Activated effector memory CD4-positive, alpha-beta T cell treated with anti-CD3 and anti-CD28 coated beads, Interleukin-2, amount 50 U/mL, for 16 hours (primary cell): ENCODE measurements at regions not wholly inside any gene's neighbourhood (a gene's known extent, or its start where the extent isn't known, plus 50 kb on each side); places are given as distances from the start of the nearest gene placed in this dataset.

Experiments
- DNase-seq: peaks from one replicate; pipeline ENCODE4 v3.0.0-alpha.2; 2020

DNA sequence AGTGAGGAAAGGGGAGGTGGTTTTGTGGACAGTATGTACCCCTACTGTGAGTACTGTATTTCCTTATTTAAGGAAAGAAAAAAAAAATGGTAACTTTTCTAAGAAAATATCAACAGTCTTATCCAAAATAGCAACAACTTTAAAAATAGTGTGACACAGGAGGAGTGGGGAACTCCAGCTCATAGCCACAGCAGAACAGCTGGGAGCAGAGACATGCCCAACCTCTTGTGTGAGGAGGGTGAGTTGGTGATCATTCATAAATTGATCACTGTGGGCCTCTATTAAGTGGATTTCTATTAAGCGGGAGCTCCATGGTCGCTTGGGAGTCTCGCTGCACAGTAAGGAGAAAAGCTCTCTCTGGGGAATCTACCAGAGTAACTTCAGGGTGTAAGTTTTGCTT, 158.8 kb upstream of the DUSP10 start:
- DNase-seq, result no peak

DNA sequence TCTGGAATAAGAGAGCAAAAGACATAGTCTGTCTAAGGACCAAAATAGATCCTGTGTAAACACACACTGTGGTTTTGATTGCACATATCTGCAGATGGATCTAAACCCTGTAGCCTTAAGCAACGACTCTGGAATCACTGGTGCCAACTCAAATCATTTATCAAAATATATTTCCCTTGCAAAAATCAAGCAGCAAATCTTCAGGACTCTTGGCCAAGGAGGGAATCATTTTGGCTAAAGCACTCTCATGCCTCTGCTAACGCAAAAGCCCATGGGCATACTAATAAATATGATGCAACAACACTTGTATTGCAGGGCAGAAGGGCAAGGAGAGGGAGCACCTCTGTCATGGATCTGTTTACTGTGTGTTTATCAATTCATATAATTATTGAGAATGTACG, 155.4 kb upstream of the DUSP10 start:
- DNase-seq, result no peak

DNA sequence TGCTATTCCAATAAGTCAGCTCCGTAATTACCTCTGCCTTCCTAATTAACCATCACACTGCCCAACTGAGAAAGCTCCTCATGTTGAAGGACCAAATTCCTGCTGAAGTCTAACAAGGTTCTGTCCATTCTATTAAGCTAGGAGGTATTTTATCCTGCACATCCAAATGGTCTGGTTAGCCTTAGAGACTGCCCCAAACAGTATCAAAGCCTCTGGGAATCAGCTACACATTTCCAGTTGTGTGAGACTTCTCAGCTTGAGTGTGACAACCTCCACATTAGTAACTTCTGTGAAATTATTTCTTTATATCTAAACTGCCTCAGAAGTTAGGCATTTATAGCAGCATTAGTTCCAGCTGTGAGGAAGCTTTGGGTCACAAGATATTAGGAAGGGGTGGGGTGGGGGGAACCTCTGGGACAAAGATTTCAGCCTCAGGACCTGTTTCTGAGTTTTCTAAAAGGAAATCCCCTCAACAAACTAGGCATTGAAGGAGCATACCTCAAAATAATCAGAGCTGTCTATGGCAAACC, 150.5 kb upstream of the DUSP10 start:
- DNase-seq, result no peak

DNA sequence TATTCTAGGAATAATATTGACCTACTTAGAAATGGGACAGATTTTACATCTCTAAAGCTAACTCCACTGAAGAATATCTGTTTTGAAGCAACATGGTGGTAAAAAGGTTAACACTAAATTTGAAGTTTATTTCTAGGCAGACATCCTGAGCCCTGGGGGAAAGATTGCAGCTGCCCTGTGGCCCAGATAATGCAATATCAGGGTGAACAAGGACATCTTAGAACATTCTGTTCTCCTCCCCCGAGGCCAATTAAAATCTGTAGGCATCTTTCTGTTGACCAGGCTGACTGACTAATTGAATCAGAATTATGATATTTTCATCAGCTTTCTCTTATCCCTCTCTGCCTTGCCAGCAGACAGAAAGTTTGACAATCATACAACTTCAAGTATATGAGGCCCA, 149.8 kb upstream of the DUSP10 start:
- DNase-seq, result no peak

DNA sequence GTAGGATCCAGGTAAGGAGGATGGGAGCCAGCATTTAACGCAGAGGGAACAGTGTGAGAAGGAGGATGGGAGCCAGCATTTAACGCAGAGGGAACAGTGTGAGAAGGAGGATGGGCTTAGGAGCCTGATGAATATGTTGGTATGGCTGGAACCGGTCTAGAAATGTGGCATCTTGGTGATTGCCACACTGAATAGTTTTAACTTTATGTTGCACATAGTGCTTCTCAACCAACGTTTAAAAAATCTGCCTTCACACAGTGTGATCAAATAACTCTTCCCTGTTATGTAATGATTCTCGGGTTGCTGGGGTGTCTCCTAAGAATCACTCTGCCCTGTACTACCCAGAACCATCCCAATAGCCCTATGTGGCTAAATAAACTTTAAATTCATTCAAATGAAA, 146.9 kb upstream of the DUSP10 start:
- DNase-seq, result no peak

DNA sequence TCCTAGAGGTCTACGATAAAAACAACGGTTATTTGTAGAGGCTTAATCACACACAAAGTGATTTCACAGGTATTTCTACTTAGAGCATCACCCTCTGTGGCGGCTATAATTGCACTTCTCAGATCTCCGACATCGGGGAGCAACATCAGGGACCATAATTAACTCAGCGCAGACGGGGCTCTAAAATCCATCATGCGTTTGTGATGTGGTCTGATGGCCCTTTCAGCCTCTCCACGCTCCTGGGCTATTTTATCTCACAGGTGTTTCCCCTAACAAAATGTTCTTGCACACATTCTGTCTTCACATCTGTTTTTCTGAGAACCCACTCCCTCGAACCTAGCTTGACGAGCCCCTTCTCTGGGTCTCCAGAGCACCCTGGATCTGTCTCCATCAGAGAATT, 146.3 kb upstream of the DUSP10 start:
- no peak for DNase-seq

DNA sequence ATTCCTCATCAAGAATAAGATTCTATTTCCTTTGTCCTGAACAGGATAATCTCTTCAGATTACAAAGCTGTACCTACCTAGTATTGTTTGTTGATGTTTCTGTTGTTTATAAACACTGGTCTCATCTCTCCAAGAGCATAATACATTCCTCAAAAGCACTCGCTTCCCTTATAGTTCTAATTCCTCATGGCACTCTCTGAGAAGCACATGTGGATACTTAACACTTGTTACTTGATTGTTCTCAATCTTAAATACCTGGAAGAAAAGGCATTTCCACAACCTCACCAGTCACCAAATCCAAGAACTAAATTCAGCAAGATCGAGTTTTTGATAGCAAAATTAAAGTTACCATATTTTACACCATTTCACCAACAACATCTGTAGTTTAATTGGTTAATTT, 145.9 kb upstream of the DUSP10 start:
- DNase-seq, result no peak

DNA sequence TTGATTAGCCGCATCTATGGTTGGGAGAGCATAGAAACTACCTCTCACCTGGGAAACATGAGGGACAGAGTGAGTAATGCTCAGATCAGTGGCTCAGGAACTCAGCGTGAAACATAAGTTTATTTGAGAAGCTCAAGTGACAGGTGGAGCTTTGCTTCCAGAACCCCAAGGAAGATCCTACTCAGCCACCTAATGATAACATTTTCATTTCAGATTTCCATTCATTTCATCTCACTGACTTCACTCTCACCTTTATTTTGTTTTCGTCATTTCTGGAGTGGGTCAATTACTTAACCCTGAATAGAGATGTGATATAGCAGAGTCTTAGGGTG, 145.5 kb upstream of the DUSP10 start:
- DNase-seq, result no peak

DNA sequence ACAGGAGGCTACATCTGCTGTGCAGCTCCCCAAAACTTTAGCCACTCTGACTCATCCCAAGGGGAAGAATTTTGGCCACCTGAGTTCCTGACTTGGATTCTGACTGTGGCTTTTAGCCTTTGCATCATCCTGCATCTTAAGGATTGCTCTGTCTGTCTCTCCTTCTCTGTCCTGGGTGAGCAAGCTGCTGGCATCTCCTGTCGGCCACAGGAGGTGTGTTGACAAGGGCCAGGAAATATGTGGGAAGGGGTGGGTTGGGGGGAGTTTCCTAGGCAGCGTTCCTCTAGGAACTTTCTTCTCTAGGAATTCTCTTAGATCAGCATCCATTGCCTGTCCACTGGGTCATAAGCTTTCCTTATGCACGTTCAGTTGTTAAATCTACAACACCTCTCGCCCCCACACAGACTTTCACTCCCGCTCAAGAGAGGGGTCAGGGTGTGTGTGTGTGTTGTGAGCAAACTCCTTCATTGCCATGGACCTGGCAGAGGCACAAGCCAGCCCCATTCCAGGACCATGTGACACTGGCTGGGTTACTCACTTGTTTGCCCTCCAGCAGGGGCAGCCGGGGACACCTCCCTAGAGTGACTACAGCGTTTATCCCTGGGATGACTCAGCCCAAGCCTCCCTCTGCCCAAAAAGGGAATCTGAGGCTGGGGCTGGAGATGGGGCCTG, 145.0 kb upstream of the DUSP10 start:
- no peak for DNase-seq

DNA sequence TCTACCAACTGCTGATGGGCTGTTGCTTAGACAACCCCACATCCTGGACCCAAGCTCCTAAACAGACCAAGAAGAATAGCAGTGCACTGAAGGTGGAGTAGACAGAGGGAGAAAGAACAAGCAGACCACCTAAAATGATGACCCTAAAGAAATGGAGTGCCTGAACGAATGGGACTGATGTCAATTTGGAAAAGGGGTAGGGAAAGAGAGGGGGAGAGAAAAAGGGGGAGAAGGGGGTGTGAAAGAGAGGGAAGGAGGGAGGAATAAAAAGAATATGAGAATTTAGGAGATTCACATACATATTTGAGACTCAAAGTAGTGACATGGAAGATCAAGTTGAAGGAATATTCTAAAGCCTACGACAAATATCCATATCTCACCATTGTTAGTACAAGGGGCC, 144.4 kb upstream of the DUSP10 start:
- DNase-seq, result no peak

DNA sequence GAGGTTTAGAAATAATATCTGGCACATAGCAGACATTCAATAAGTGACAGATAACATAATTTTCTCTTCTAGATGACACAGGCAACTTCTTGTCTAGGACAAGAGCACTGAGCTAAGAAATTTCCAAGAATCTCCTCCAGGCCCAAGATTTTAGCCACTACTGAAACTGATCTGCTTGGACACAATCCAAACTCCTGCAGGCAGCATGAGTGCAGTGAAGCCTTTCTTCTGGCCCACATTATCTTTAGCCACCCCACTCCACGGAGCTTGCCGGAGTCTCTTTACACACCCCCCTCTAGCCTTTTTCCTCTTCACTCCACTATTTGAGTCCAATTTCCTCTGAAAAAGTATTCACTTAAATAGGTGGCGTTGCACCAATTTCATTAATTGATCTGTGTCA, 142.9 kb upstream of the DUSP10 start:
- DNase-seq, result no peak

DNA sequence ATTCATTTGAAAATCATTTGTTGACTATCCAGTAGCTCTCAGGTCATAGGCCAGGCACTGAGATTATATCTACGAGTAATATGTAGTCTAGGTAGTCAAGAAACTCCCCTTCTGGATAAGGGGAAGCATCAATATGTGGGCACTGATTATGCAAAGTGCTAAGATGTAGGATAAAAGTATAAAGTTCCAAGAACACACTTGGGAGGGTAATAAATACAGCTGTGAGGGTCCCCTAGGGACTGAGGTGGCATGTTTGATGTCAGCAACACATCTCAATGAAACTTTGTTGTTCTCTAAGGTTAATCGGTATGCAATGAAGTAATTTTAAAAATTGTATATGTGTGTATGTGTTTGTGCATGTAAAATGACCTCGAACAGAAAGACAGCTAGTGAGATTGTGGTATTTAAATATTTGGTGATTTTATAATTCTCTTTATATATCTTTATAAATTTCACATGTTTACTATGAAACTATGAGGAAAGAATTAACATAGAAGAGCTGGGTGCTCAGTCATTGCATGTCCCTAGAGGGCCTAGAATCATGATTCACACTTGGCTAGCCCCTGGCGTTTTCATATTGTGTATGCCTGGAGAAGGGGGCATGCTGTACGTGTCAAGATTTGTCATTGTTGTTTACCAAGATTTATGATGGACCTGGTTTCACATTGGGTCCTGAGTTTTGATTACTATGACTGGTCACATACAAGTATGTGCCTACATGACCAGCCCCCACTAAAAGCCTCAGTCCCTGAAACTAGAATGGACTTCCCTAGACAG, 140.1 kb upstream of the DUSP10 start:
- no peak for DNase-seq

DNA sequence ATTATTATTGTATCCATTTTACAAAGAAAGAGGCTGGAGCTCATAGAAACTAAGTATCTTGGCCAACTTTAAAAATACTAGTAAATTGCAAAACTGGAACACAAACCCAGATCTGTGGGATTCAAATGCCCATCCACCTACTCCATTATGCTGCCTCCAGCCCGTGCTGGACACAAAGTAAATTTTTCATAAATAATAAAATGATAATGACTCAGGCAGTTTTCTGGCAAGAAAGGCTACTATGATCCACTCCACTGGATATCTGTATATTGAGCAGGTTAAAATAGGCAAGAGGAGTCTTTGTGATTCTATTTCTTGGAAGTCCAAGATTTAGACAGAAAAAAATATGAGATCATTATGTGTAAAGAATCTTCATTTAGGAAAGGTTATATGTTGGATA, 138.3 kb upstream of the DUSP10 start:
- no peak for DNase-seq

DNA sequence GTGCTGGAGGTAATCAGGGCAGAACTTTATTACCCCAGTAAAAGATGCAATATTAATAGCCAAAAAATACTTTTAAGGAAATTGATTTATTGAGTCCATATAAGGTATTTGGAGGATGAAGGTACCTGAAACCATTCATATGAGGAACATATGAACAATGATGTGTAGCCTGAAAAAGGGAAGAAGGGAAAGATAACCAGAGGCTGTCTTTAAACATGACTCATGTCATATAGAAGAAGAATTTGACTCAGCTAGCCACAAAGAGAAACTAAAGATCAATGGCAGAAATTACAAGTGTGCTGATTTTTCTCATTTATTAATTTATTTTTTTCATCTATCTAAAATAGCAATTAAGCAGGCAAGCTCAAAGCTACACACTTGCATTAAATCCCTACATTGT, 136.2 kb upstream of the DUSP10 start:
- DNase-seq, result no peak

DNA sequence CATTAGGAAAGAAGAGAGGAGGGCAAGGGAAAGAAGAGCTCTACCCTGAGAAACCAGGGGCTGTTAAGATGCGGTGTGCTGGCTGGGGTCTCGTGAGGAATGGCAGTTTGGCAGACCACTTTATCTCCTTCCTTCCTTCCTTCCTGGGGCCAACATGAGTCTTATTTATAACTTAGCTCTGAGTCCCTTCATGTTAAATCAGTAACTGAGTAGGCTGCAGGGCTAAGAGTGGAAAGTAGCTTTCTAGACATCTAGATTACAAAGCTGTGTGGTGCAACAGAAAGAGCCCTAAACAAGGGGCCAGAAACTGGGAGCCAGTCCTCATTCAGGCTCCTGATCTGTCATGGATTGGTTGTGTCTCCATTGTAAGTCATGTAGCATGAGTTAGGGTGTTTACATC, 135.4 kb upstream of the DUSP10 start:
- no peak for DNase-seq

DNA sequence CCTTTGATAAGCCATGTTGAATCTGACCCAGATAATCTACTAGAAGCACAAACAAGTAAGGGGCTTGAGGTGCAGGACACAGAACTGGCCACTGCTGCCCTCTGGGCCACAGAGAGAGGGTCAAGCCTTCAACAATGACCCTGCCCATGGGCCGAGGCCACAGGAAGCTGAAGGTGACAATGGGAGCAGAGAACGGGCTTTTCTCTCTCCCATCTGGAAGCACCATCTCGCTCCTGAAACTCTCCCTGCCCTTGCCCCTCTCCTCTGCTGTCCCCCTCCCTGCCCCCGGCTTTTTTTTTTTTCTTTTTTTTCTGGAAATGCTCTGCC, 133.1 kb upstream of the DUSP10 start:
- no peak for DNase-seq

DNA sequence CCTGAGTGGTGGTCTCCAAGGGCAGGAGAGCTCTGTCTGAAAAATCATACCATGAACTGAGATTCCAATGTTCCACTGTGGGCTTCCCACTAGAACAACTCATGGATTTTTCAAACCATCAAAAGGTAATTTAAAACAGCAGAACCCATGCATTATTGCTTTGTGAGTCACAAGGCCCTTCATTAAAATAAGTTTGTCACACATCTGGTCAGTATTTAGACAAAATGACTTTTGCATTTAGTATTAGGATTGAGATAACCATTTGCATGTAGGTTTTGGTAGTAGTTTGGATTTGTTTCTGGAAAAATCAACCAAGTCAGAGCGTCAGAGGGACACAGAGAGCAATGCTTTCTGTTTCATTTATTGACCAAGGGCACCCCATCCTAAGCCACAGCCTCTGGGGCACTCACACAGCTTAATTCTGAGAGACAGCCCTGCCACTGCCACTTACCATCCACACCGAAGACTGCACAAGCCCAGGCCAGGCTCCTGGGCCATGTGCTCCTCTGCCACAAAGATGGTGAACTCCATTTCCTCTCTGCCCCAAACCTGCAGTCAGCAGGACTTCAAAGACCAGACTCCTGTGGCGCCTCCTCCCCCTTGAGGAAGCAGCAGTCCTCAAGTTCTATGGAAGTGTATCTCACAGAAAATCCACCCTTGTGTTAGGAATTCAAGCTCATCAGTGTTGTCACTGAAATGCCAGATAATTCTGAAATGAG, 132.6 kb upstream of the DUSP10 start:
- DNase-seq, result no peak

DNA sequence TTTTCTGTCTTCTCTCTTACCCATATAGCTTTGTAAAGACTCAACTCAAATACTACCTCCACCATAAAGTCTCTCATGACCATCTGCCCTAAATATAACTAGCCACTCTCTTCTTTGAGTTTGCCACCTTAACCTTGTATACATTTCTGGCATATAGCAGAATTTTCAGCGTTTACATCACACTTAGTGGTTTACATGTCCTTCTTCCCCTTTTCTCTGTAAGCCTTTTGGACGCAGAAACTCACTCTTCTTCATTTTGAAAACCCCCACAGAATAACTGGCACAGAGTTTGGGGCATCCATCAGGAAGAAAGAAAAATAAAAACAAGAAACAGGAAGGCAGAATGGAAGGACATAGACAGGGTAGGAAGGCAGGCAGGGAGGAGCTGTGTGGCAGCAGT, 131.8 kb upstream of the DUSP10 start:
- DNase-seq, result no peak

DNA sequence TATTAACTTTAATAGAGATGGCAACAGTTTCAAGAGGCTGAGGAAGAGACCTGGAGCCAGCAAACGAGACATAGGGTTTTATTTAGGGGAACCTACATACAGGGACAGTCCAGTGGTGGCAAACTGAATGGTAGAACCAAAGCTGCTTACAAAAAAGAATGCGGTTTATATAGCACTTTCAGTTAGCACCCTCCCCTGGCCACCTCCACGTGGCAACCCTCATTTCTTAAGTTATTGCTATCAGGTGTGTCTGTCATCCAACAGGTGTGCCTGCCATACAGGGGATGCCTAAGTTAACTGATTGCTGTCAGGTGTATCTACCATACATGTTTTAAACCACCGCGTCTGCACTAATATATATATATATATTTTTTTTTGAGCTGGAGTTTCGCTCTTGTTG, 129.2 kb upstream of the DUSP10 start:
- DNase-seq, result no peak

DNA sequence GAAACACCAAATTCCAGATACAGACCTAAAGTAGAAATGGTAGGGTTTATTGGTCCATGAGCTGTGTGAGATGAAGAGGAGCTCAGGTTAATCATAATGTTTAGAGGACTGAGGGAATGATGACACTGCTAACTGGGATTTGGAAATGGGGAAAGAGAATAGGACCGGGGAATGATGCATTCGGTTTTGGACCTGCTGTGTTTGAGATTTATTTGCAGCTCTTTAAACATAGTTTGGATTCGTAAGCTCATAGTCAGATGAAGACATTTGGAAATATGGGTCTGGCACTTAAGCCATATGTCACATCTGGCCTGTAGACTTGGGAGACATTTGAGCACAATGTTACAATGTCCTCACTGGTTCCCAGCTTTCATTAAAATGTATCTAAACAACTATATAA, 127.9 kb upstream of the DUSP10 start:
- no peak for DNase-seq

DNA sequence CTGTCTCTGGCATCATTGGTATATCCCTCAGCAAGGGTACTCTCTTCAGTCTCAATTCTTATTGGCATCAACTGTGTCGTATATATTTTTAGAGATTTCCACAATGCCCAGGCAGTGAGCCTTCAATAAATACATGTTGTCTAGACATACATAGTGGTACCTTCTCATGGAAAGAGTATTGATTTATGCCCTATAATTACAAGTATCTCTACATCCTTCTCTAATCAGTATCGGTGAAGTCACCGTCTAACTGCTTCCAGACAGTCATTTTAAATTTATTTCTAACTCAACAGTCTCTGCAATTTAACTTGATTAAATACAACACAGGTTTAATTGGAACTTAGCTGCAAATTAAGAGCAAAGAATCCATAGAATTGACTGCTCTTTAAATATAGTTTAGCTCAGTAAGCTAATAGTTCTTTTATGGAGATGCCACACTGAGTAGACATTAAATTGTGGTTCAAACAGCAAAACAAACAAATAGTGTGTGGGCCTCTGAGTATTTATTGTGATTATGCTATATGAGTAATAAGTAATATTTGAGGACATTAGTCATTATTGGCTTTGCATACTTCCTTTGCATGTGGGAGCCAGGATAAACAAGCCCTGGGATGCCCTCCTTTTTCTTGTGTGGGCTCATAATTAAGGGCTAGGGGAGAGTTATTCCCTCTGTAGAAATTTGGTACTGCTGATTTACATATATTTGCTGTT, 126.9 kb upstream of the DUSP10 start:
- no peak for DNase-seq

DNA sequence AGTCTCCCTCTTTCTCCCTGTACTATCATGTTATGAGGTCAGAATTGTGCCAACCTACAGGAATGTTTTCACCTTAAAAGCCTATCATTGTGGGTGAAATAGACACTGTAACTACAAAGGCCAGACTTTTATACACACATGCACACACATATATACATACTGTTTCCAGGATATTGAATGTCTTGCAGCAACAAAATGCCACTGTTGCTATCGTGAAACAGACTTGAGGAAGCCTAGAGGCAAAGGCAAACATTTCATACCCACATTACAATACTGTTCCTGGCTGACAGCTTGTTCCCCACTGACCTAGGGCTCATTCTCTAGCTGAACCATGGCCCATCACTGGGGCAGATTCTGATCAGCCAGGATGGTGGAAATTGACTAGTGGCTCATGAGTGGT, 125.1 kb upstream of the DUSP10 start:
- DNase-seq, result no peak

DNA sequence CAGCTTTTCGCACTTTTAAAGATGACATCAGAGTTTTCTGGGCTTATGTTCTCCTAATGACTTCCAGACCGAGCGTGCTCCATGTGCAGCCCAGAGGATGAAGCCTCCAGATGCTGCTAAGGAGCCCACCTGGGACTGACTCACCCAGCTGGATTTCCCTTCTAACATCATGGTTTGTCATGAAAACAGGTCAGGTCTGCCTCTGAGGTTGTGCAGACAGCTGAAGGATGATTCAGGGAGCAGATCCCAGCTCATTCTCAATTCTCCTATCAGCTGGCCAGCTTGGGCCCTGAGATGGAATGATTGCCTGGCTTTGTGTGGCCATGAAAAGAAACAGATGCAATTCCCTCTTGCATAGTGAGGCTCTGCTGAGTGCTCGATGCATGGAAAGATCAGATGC, 123.9 kb upstream of the DUSP10 start:
- no peak for DNase-seq

DNA sequence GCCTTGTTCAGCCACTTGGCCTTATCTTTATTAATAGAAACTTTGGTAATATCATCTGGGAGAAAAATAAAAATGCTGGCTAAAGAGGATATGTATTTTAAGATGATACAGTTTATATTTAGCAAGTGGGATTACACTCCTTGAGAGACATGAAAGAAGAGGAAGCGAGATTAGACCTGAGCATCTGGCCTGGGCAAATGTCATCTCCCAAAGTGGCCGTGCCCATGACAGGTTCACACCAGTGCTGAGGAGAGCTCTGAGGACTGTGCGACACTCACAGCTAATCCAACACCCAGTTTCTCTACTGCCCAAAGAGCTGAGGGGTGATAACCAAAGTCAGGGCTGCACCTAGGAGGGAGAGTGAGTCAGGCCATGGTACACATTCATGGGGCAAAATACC, 121.7 kb upstream of the DUSP10 start:
- no peak for DNase-seq
